HCT116 (cell line): ENCODE measurements at regions not wholly inside any gene's neighbourhood (a gene's known extent, or its start where the extent isn't known, plus 50 kb on each side); places are given as distances from the start of the nearest gene placed in this dataset.

Experiments
- ATAC-seq: fragments of 200-7000 bp; cut with Tn5 transposase; 2 replicates; pipeline ENCODE4 v1.9.1; 2020; ENCODE audit warnings: mild to moderate bottlenecking, moderate library complexity
- BruUV-seq: library from RNA; stranded (reverse); fragments of 400-500 nt; replicated peaks from 2 replicates; lab custom pipeline; 2021; lab: Mats Ljungman, UMichigan
- CTCF ChIA-PET: fragments of 300-600 bp; sonication (Branson Sonifier 250); formaldehyde crosslinking; loops from one replicate; lab custom pipeline; 2021; ENCODE audit warnings: antibody characterized with exemption; lab: Charles Lee
- POLR2A ChIA-PET: fragments of 300-600, 350-600 bp; sonication (Branson Sonifier 250); formaldehyde crosslinking; loops from one replicate; lab custom pipeline; 2021; ENCODE audit warnings: antibody characterized with exemption; lab: Charles Lee
- RAD21 ChIA-PET, 2 experiments: fragments of 300-600 bp; sonication (Branson Sonifier 250); formaldehyde crosslinking; loops; one replicate each; lab custom pipeline; 2023; ENCODE audit warnings: low total read pairs in 2 of 2; ENCODE audit not compliant: uncharacterized antibody in 2 of 2, unreplicated experiment in 2 of 2, low non-redundant PET in 1 of 2; lab: Charles Lee
- DNase-seq: peaks from one replicate; pipeline ENCODE4 v3.0.0-alpha.2; 2010; ENCODE audit warnings: low read depth, low spot score
- H2AFZ ChIP-seq: fragments of 200-600 bp; shearing (Covaris generic), sonication (generic); 2 replicates; pipeline ENCODE4 v1.6.1; 2017; ENCODE audit warnings: low read depth, mixed run types, mixed read lengths, antibody characterized with exemption, low read length; ENCODE audit not compliant: poor library complexity, severe bottlenecking
- H3K27ac ChIP-seq: 2 replicates; pipeline ENCODE4 v1.5.1; 2012; ENCODE audit warnings: low read depth, low read length
- H3K27me3 ChIP-seq: fragments of 200-600 bp; sonication (generic); 2 replicates; pipeline ENCODE4 v1.6.1; 2016; ENCODE audit warnings: mixed run types, low read length, mixed read lengths; ENCODE audit not compliant: insufficient read depth
- H3K36me3 ChIP-seq, 2 experiments: fragments of 200-500 bp in 1 of 2; fragments of 200-600 bp in 1 of 2; sonication (Bioruptor generic) in 1 of 2; sonication (generic) in 1 of 2; 2 replicates each; pipeline versions ENCODE4 v1.5.1 to v1.6.1; 2014 to 2016; ENCODE audit warnings: low read length in 2 of 2, inconsistent platforms in 1 of 2, mixed read lengths in 1 of 2, mixed run types in 1 of 2; ENCODE audit not compliant: insufficient read depth in 2 of 2, control insufficient read depth in 1 of 2
- H3K4me1 ChIP-seq, 2 experiments: fragments of 200-600 bp in 1 of 2; sonication (generic) in 1 of 2; 2 replicates each; pipeline versions ENCODE4 v1.5.1 to v1.6.1; 2012 to 2017; ENCODE audit warnings: low read length in 2 of 2, inconsistent platforms in 1 of 2, mild to moderate bottlenecking in 1 of 2, mixed read lengths in 1 of 2, mixed run types in 1 of 2, moderate library complexity in 1 of 2; ENCODE audit not compliant: insufficient read depth in 2 of 2, control insufficient read depth in 1 of 2
- H3K4me2 ChIP-seq: fragments of 200-600 bp; sonication (generic); 2 replicates; pipeline ENCODE4 v1.6.1; 2017; ENCODE audit warnings: mixed run types, low read length, mixed read lengths
- H3K4me3 ChIP-seq, 2 experiments: fragments of 200-600 bp in 1 of 2; sonication (generic) in 1 of 2; replicated peaks in 1 of 2; 2 replicates each; pipeline ENCODE4 v1.5.1; 2011 to 2016; ENCODE audit warnings: low read length in 2 of 2, control low read depth in 1 of 2, low read depth in 1 of 2, mild to moderate bottlenecking in 1 of 2, mixed read lengths in 1 of 2, mixed run types in 1 of 2
- H3K79me2 ChIP-seq: fragments of 200-600 bp; sonication (generic); 2 replicates; pipeline ENCODE4 v1.6.1; 2017; ENCODE audit warnings: mild to moderate bottlenecking, mixed run types, low read length, moderate library complexity, mixed read lengths; ENCODE audit not compliant: insufficient read depth
- H3K9ac ChIP-seq: fragments of 200-600 bp; sonication (generic); 2 replicates; pipeline ENCODE4 v1.6.1; 2016; ENCODE audit warnings: low read length, mixed read lengths
- H3K9me2 ChIP-seq: fragments of 200-600 bp; sonication (generic), shearing (Covaris generic); 2 replicates; pipeline ENCODE4 v1.6.1; 2017; ENCODE audit warnings: mixed run types, mild to moderate bottlenecking, moderate library complexity; ENCODE audit not compliant: insufficient read depth
- H3K9me3 ChIP-seq, 2 experiments: fragments of 200-500 bp in 1 of 2; fragments of 200-600 bp in 1 of 2; sonication (Bioruptor generic) in 1 of 2; sonication (generic) in 1 of 2; 2 replicates each; pipeline ENCODE4 v1.6.1; 2014 to 2017; ENCODE audit warnings: low read length in 2 of 2, mixed read lengths in 2 of 2, inconsistent platforms in 1 of 2, low read depth in 1 of 2, mild to moderate bottlenecking in 1 of 2, mixed run types in 1 of 2, moderate library complexity in 1 of 2; ENCODE audit not compliant: control insufficient read depth in 1 of 2, insufficient read depth in 1 of 2
- H4K20me1 ChIP-seq: fragments of 200-600 bp; sonication (generic), shearing (Covaris generic); 2 replicates; pipeline ENCODE4 v1.6.1; 2017; ENCODE audit warnings: mixed run types, mild to moderate bottlenecking, moderate library complexity; ENCODE audit not compliant: insufficient read depth
- CBX3 ChIP-seq: IDR thresholded peaks from 2 replicates; pipeline ENCODE4 v1.6.1; 2012; ENCODE audit warnings: low read depth
- EGR1 ChIP-seq: IDR thresholded peaks from 2 replicates; pipeline ENCODE4 v1.6.1; 2012; ENCODE audit warnings: low read depth
- ELF1 ChIP-seq: IDR thresholded peaks from 2 replicates; pipeline ENCODE4 v1.6.1; 2012; ENCODE audit warnings: low read depth, borderline replicate concordance
- FOSL1 ChIP-seq: IDR thresholded peaks from 2 replicates; pipeline ENCODE4 v1.6.1; 2012; ENCODE audit warnings: low read depth
- MAX ChIP-seq: IDR thresholded peaks from 2 replicates; pipeline ENCODE4 v1.6.1; 2012
- POLR2AphosphoS5 ChIP-seq: IDR thresholded peaks from 2 replicates; pipeline ENCODE4 v1.6.1; 2011; ENCODE audit warnings: mild to moderate bottlenecking, low read depth, low read length, moderate library complexity
- SIN3A ChIP-seq: IDR thresholded peaks from 2 replicates; pipeline ENCODE4 v1.6.1; 2012; ENCODE audit warnings: low read depth
- SP1 ChIP-seq: IDR thresholded peaks from 2 replicates; pipeline ENCODE4 v1.6.1; 2012; ENCODE audit warnings: low read depth
- ZNF274 ChIP-seq: fragments of 200-500 bp; sonication (Bioruptor generic); IDR thresholded peaks from 2 replicates; pipeline ENCODE4 v1.6.1; 2014; ENCODE audit warnings: mild to moderate bottlenecking, low read depth, low read length, inconsistent platforms
- intact Hi-C: fragments of 100-400 bp; cut with micrococcal nuclease; formaldehyde crosslinking; loops from 2 replicates; pipeline ENCODE4 v1.10.0; 2022

DNA sequence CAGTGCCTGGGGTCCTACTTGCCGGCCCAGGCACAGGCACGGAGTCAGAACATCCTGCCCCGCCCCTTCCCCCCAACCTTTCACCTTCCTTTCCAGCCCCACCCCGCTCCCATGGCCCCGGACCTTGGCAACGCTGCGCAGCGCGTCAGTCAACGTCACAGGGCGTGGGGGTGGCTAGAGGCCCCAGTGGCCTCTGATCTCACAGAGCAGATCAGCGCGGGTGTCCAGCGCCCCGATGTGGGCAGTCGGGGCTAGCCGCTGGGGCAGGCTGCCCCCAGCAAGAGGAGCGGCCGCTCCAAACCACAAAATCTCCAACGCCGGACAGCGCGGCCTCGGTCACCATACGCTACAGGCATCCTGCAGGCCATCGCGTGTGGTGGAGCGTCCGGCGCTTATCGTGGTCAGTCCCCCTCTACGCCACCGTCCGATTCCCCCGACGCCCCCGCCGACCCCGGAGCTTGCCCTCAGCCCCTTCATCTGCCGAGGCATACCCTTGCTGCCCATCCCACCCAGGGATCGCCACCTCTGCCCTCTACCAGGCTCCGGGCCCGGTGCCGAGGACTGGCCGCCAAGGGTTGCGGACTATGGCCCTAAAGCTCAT lies 69.6 kb upstream of the APOOL start:
- Histone ChIP-seq H3K4me2 (no peak overlapping the region), H4K20me1 (no peaks in the 10 kb centered on the region), H3K27me3 (no peaks in the 10 kb centered on the region), H2AFZ (no peak overlapping the region), H3K79me2 (no peaks in the 10 kb centered on the region), H3K9me3 (no peaks in the 10 kb centered on the region), H3K36me3 (no peaks in the 10 kb centered on the region), H3K27ac (no peak overlapping the region), H3K4me3 (no peak overlapping the region), H3K9ac (no peak overlapping the region), H3K4me1 (no peaks in the 10 kb centered on the region), H3K9me2 (no peaks in the 10 kb centered on the region)
- TF ChIP-seq EGR1 = no peak
- no peak for TF ChIP-seq CBX3
- no peak for TF ChIP-seq SIN3A
- no peak for TF ChIP-seq POLR2AphosphoS5
- no peak for TF ChIP-seq ELF1
- TF ChIP-seq ZNF274 = no peak
- TF ChIP-seq MAX = no peak
- no peak for TF ChIP-seq FOSL1
- TF ChIP-seq SP1 = no peak
- ChIA-PET RAD21 (no interaction called here), CTCF (no interaction called here), POLR2A (no interaction called here)
- no TSS peak for BruUV-seq
- DNase-seq (no peak), ATAC-seq (no peak)
- intact Hi-C loops = no loop called here
